GM10266 (cell line): ENCODE measurements at regions not wholly inside any gene's neighbourhood (a gene's known extent, or its start where the extent isn't known, plus 50 kb on each side); places are given as distances from the start of the nearest gene placed in this dataset.

Source experiments
- DNase-seq: peaks from one replicate; pipeline ENCODE4 v3.0.0; 2012; ENCODE audit errors: extremely low spot score
- CTCF ChIP-seq: IDR thresholded peaks from 2 replicates; pipeline ENCODE4 v1.5.1; 2012; ENCODE audit warnings: mild to moderate bottlenecking, low read depth; ENCODE audit not compliant: control insufficient read depth, insufficient read depth; ENCODE audit errors: missing control alignments

- TF ChIP-seq CTCF, result peak; percentile 74
- DNase-seq, result peak; percentile 52
Measured at GRCh38 chr17:6913608-6914443, 82.0 kb upstream of the ALOX12 start.

- DNase-seq, result no peak
- no peak for TF ChIP-seq CTCF
Measured at GRCh38 chr17:6914711-6915110, 81.1 kb upstream of the ALOX12 start.

- no peak for TF ChIP-seq CTCF
- no peak for DNase-seq
Measured at GRCh38 chr17:6915620-6916019, 80.2 kb upstream of the ALOX12 start.

- DNase-seq, result no peak
- no peak for TF ChIP-seq CTCF
Measured at GRCh38 chr17:6919158-6919557, 76.7 kb upstream of the ALOX12 start.

GRCh38 chr17:6923385-6923784 is 72.5 kb upstream of the ALOX12 start:
- TF ChIP-seq CTCF, result no peak
- DNase-seq, result no peak

- no peak for TF ChIP-seq CTCF
- DNase-seq, result no peak
Measured at GRCh38 chr17:6924208-6924607, 71.6 kb upstream of the ALOX12 start.

GRCh38 chr17:6926667-6927066 is 69.2 kb upstream of the ALOX12 start:
- TF ChIP-seq CTCF, result no peak
- no peak for DNase-seq
